ENCODE measurements at regions not wholly inside any gene's neighbourhood (a gene's known extent, or its start where the extent isn't known, plus 50 kb on each side); places are given as distances from the start of the nearest gene placed in this dataset.

GRCh38 chr13:57224414-57224813 lies 57.4 kb downstream of the PRR20E start:
- no peak for DNase-seq
- TF ChIP-seq CTCF (IDR thresholded peaks at IDR 0.05; ENCODE audit: low read depth, low read length) = no peak
- no peak overlapping the region for H3K4me3 ChIP-seq (ENCODE audit: low read depth, low read length)
- no peaks in the 10 kb centered on the region for H3K4me1 ChIP-seq
- H3K9me3 ChIP-seq = peaks cover 1% of the 10 kb centered on the region; the same call in 1 of the 2 replicates
- H3K36me3 ChIP-seq = no peaks in the 10 kb centered on the region
- no peaks in the 10 kb centered on the region for H3K27me3 ChIP-seq

- H3K4me3 ChIP-seq (ENCODE audit: low read depth, low read length) = no peak overlapping the region
- H3K36me3 ChIP-seq = no peaks in the 10 kb centered on the region
These were observed 83.5 kb downstream of the PRR20E start for GRCh38 chr13:57250472-57250871.

GRCh38 chr13:57253551-57253950 lies 86.6 kb downstream of the PRR20E start:
- no peaks in the 10 kb centered on the region for H3K4me1 ChIP-seq
- H3K4me3 ChIP-seq (ENCODE audit: low read depth, low read length) = no peak overlapping the region
- DNase-seq = no peak
- no peaks in the 10 kb centered on the region for H3K36me3 ChIP-seq
- H3K27me3 ChIP-seq = no peaks in the 10 kb centered on the region
- no peak for TF ChIP-seq CTCF (IDR thresholded peaks at IDR 0.05; ENCODE audit: low read depth, low read length)
- H3K9me3 ChIP-seq = no peaks in the 10 kb centered on the region

More at GRCh38 chr13:57250472-57250871, 83.5 kb downstream of the PRR20E start:
- TF ChIP-seq CTCF (IDR thresholded peaks at IDR 0.05; ENCODE audit: low read depth, low read length) = no peak
- H3K4me1 ChIP-seq = no peaks in the 10 kb centered on the region
- no peaks in the 10 kb centered on the region for H3K9me3 ChIP-seq
- H3K27me3 ChIP-seq = no peaks in the 10 kb centered on the region
- no peak for DNase-seq

GRCh38 chr13:57264965-57265364 lies 98.0 kb downstream of the PRR20E start:
- H3K9me3 ChIP-seq = no peaks in the 10 kb centered on the region
- H3K36me3 ChIP-seq = no peaks in the 10 kb centered on the region

GRCh38 chr13:57270493-57270892 lies 103.5 kb downstream of the PRR20E start:
- H3K27me3 ChIP-seq = no peaks in the 10 kb centered on the region
- no peak overlapping the region for H3K4me3 ChIP-seq (ENCODE audit: low read depth, low read length)
- H3K4me1 ChIP-seq = no peaks in the 10 kb centered on the region
- TF ChIP-seq CTCF (IDR thresholded peaks at IDR 0.05; ENCODE audit: low read depth, low read length) = no peak
- no peak for DNase-seq
- H3K36me3 ChIP-seq = no peaks in the 10 kb centered on the region
- no peaks in the 10 kb centered on the region for H3K9me3 ChIP-seq

More at GRCh38 chr13:57264965-57265364, 98.0 kb downstream of the PRR20E start:
- no peak overlapping the region for H3K4me3 ChIP-seq (ENCODE audit: low read depth, low read length)
- no peaks in the 10 kb centered on the region for H3K27me3 ChIP-seq
- DNase-seq = no peak
- H3K4me1 ChIP-seq = no peaks in the 10 kb centered on the region
- TF ChIP-seq CTCF (IDR thresholded peaks at IDR 0.05; ENCODE audit: low read depth, low read length) = no peak

- Histone ChIP-seq H3K9me3 (no peaks in the 10 kb centered on the region), H3K4me1 (no peaks in the 10 kb centered on the region), H3K27me3 (no peaks in the 10 kb centered on the region), H3K36me3 (no peaks in the 10 kb centered on the region), H3K4me3 (ENCODE audit: low read depth, low read length) (no peak overlapping the region)
- no peak for TF ChIP-seq CTCF (IDR thresholded peaks at IDR 0.05; ENCODE audit: low read depth, low read length)
- DNase-seq = no peak
These were observed 119.6 kb downstream of the PRR20E start for GRCh38 chr13:57286511-57287098.

Data from BE2C (cell line).